ENCODE measurements at regions not wholly inside any gene's neighbourhood (a gene's known extent, or its start where the extent isn't known, plus 50 kb on each side); places are given as distances from the start of the nearest gene placed in this dataset.

DNA sequence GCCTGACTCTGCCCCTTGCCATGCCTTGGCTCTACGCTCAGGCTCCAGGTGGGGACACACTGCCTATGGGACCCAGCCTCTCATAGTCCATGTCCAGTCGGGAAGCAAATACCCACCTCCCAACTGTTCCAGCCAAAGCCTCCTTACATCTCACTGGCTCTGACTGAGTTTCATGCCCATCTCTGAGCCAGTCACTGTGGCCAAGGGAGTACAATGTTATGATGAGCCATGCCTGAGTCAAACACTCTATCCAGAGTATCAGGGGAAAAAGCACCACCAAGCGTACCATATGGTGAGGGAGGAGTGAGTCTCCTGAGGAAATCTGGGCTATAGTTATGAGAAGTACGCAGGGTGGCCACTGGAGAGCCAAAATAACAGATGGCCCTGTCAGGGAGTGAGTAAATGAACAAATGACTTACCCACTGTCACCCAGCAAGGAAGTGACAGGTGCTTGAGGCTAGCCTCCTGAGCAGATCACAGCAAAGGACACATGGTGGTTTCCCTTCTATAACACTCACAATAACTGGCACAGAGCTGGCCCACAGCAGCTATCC is 236.6 kb upstream of the GJB5 start:
- no peak for DNase-seq

DNA sequence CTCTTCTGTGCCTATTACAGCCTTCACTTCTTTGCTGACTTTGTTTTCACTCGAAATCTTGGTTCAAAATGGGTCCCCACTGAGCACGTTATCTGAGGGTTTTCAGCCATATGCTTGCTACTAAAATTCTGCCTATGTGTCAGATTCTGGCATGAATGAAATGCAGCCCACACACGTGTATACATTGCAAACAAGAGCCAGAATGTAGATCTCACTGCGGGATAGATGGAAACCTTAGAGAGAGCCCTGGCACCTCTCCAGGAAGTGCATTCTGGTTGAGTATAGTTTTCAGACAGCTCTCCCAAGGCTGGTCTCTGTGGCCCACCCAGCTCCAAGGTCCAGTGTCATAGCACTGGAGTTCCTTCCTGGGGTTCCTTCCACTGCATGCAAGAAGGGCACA is 234.7 kb upstream of the GJB5 start:
- no peak for DNase-seq

GRCh38 chr1:34524783-34525182 is 230.1 kb upstream of the GJB5 start:
- no peak for DNase-seq

DNA sequence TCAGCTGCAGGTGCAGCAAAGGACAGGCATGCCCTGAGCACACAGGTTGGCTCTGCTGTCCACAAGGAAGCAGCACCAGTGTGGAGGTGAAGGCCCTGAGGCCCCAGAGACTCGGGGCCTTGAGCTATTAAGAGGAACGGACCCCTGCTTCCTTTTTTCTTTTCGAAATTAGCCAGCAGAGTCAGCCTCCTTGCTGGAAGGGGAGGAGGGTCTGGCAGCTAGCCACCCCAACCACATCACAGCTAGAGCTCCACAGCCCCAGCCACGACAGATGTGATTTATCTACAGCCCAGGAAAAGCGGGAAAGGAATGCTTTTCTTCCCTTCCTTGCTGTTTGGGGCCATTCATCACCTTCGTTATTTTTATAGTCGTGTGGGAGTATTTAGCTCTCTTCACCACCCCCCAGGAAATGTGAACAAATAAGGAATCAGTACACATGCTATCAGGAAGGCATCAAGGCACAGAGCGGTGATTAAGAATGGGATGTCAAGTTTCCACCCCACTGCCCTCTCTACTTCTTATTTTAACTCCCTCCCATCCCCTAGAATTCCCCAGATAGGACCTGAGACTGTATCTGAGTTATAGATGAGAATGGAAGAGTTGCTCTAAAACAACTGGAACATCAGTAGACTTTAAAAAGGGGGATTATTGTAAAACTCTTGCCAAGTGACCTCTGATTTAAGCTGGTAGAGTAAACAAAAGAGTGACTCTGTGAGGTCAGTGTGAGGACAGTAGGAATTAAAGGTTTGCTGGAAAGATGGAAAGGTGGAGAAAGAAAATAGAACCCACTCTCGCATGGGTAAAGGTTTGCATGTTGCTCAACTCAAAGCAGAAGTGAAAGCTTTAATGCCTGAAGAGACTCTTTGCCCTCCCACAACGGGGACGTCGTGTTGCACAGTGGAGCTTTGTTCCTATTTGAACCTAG is 224.7 kb upstream of the GJB5 start:
- DNase-seq: no peak

DNA sequence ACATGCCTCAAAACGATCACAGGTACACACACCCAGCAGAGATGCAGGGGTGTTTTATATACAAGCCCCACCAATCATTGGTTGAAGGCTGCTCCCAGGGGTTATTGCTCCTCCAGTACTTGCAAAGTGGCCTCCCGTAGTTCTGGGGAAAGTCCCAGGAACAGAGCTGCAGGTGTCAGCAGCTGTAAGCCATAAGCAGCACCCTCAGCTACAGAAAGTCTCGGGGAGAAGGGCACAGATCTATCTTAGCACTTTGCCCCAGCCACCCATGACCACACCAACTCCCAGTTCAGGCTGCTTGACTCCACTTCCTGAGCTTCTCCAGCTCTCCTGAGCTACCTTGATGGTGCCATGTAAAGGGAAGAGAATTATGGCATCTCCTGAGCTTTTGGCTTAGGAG is 222.7 kb upstream of the GJB5 start:
- DNase-seq: no peak

GRCh38 chr1:34538481-34538880 is 216.4 kb upstream of the GJB5 start:
- no peak for DNase-seq

DNA sequence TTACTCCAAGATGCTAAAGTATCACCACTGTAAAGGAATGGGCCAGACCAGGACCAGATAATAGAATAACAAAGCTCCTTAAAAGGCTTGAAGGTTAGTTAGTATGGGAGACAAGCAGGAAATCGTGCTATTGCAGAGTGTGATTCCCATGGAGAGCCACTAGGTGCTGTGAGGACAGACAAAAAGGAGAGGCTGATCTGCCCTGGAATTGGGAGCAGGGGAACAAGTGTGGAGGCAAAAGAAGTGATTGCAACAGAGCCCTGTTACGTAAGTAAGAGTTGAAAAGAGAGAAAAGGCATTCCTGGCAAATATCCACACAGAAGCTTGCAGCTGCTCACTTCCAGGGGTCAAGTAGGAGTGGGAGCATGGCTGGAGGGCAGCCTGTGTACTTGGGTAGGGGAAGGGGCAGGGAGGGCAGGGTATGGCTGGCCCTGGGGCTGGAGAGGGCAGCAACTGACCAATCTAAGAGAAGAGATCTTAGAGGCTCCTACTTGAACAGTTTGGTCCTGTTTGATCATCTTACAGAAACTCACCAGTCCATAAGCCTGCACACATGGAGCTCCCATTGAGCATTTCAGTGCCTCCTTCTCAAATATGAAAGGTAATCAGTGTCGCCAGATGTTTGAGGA is 207.7 kb upstream of the GJB5 start:
- DNase-seq: no peak

GRCh38 chr1:34549199-34549598 is 205.6 kb upstream of the GJB5 start:
- DNase-seq: no peak

DNA sequence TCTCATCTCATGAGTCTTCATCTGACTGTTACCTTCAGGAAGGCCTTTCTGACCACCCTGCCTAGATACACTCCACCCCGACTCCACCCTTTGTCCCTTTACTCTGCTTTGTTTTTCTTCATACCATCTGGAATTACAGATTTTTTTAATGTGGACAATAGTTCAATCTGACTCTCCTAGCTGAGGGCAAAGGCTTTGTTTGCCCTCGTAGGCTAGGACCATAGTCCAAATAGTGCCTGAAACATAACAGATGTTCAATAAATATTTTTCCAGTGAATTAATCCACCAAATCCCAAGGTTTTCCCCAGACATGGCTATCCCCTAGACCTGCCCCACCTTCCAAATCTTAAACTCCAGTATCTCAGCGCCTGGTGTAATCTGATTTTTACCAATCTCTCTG is 176.5 kb upstream of the GJB5 start:
- DNase-seq: no peak

DNA sequence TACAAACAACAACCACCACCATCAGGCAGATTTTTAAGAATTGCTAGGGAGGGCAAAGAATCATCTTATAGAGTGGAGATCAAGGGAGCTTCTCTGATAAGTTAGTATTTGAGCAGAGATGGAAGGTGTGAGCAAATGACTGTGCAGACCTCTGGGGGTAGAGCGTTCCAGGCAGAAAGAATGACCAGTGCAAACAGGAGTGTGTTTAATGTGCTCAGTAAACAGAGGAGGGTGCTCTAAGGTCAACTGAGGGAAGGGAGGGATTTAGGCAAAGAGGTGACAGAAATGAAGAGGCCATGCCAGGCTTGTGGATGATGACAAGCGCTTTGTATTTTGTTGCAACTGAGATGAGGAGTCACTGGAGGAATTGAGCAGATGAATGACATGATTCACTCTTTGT is 172.5 kb upstream of the GJB5 start:
- no peak for DNase-seq

DNA sequence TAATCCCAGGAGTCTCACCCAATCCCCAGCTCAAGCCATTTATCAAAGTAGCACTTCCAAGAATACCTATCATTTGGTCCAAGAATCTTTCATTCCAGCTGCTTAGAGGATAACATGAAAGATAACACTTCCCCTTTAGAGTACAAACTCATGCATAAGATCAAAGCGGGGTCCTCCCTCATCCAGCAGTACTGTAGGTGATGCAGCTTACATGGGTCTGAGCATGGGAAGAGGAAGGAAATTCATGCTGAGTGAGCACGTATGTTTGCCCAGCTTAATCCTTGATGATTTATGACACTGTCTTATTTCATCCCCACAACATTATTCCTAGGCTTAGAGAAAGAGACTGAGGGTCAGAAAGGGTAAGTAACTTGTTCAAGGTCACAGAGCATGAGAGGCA is 167.1 kb upstream of the GJB5 start:
- no peak for DNase-seq

DNA sequence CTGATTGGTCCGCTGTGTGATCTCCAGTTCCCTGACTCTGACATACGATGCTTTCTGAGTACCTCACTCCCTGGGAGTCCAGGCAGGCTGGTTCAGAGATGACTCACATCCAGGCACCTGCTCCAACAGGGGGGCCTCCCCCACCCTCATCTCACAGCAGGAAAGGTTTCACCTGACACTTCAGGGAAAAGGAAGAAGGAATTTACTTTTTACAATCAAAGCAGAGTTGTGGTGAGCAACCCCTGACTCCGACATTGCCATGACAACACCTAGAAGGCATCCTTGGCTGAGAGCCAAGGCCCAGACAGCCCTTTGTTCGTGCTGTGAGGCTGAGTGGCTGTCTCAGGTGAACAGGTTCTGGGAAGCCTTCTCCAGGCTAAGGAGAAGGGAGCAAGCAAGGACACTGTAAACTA is 164.6 kb upstream of the GJB5 start:
- DNase-seq: no peak

GRCh38 chr1:34591751-34592629 is 162.9 kb upstream of the GJB5 start:
- DNase-seq: no peak

GRCh38 chr1:34597877-34598514 is 156.9 kb upstream of the GJB5 start:
- no peak for DNase-seq

GRCh38 chr1:34602907-34603306 is 151.9 kb upstream of the GJB5 start:
- DNase-seq: no peak

DNA sequence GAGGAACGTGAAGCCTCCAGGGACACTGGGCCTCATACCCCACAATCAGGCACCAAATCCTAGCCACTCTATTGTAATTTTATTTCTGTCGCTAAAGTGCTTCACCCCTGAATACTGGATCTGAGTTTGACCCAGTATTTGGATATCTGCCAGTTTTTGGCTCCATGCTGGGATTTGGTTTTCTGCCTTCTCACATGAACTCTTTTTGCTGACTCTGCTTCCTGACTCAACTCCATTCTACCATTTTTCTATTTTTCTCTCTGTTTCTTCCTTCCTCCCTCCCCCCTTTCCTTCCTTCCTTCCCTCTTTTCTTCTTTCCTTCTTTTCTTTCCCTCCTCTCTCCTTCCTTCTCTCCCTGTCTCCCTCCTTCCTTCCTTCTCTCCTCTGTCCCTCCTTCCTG is 151.3 kb upstream of the GJB5 start:
- DNase-seq: no peak

GRCh38 chr1:34606504-34606903 is 148.3 kb upstream of the GJB5 start:
- no peak for DNase-seq

GRCh38 chr1:34610063-34610462 is 144.8 kb upstream of the GJB5 start:
- no peak for DNase-seq

GRCh38 chr1:34611571-34611970 is 143.3 kb upstream of the GJB5 start:
- DNase-seq: no peak

GRCh38 chr1:34612091-34612827 is 142.6 kb upstream of the GJB5 start:
- DNase-seq: no peak

GRCh38 chr1:34617321-34618118 is 137.3 kb upstream of the GJB5 start:
- DNase-seq: no peak

Measured in central memory CD4-positive, alpha-beta T cell (primary cell).